Effector CD8-positive, alpha-beta T cell (primary cell): ENCODE measurements at regions not wholly inside any gene's neighbourhood (a gene's known extent, or its start where the extent isn't known, plus 50 kb on each side); places are given as distances from the start of the nearest gene placed in this dataset.
"Not testable (repeated sequence)": the region's sequence is repeated elsewhere in the genome, so short reads cannot be mapped to it uniquely, and the experiment has no call there.

Experiments used
- DNase-seq: peaks from one replicate; lab custom pipeline; 2025; lab: John Stamatoyannopoulos, UW

DNA sequence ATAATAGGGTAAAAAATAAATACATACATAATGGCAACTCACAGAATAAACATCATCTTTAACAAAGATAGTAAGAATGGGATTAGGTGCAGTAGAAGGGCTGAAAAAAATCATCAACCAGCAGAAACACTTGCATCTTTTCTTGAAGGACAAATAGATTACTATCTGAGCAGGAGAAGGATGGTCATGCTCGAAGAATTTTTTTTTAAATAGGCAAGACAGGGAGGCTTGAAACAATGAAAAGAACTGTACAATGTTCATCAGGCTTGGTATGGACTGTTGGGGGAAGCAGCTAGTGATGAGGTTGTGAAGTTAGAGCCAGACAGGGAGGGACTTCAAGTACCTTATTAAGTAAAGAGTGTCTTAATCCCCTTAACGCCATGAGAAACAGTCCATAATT is 167.4 kb upstream of the LDB2 start:
- no peak for DNase-seq

- no peak for DNase-seq
Measured at GRCh38 chr4:17064959-17065358, 166.5 kb upstream of the LDB2 start.

- DNase-seq, result no peak
Measured at GRCh38 chr4:17063888-17064287, 165.4 kb upstream of the LDB2 start.

GRCh38 chr4:17060230-17060629 is 161.8 kb upstream of the LDB2 start:
- no peak for DNase-seq

DNA sequence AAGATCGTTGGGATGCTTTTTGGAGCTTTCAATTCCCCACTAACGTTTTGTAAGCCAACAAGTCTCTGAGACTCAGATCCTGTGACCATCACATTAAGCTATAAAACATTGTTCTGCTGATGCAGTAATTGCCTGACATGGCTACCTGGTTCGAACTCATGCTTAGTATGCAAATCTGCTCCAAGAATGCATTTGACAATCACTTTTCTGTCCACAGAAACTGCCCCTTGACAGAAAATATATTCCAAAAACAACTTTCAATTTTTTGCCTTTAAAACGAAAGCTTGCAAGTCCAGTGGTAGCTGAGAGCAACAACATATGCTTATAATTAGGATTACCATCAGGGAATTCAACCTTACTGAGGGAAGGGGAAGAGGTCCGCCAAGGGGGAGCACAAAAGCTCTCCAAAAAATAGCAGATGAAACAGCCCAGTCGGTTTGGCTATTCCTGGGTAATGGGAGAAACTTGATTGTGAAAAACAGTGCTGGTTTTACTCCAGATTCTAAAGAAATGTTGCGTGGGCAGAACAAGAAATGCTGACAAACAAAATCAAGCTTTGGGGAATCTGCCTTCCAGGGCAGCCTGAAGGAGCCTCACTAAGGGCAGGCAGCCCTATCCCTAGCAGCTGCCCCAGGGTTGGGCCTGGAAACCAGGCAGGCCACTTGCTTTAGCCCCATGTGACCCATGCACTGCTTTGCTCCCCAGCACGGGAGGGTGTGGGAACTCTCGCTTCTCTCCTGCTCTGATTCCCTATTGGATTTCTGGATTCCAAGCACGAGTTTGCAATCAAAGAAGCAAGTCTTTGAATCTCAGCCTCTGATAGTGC is 160.7 kb upstream of the LDB2 start:
- no peak for DNase-seq

DNA sequence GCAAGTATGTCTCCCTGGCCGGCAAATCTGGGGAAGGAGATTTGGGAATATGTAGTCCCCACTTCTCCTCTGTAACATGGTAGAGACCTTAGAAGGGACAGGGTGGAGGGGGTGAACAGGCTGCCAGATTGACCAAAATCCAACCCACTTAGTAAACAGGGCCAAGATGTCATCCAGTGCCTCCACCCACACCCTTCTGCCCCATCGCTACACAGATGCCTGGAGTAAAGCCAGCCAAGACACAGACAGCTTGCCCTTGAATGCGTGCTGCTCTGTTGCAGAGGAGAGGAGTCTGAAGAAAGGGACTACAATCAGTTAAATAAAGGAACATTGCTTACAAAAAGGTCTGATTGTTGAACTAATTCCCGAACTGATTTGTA is 160.1 kb upstream of the LDB2 start:
- DNase-seq, result no peak

DNA sequence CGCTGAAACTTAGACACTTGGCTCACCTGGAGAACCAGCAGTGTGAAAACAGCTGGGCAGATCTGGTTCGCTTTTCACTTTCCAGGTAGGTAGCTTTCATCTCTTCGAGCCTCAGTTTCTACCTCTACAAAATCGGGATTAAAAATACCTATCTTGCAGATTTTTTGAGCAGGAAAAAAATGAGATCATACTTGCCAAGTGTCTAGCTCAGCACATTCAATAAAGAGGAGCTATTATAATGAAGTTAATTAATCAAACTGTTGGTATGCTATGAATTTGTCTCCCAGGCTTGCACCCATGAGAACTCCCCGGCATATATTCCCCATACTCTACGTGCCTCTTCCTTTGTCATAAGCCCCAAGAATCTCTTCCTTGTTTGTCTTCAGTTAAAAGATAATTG is 158.6 kb upstream of the LDB2 start:
- no peak for DNase-seq

- DNase-seq, result no peak
Measured at GRCh38 chr4:17055788-17056187, 157.3 kb upstream of the LDB2 start.

DNA sequence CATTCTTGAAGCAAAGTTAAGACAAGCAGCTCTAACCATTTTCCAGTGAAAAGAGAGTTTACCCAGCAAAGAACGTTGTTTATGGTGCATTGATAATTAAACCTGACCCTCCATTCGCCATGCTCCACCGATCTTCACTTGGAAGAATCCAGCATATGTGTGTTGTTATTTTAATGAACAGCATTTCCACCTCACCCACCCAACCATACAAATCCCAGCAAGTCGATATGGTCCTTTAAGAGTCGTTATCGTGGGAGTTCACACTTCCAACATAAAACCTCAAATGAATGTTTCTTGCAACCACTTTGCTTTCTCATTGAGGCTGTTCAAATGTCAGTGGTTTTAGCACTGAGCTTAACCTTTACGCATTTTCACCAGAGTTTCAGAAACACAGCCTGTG is 147.4 kb upstream of the LDB2 start:
- DNase-seq, result no peak

GRCh38 chr4:17038510-17039176 is 140.2 kb upstream of the LDB2 start:
- DNase-seq, result no peak

GRCh38 chr4:17033768-17034181 is 135.3 kb upstream of the LDB2 start:
- DNase-seq, result no peak

DNA sequence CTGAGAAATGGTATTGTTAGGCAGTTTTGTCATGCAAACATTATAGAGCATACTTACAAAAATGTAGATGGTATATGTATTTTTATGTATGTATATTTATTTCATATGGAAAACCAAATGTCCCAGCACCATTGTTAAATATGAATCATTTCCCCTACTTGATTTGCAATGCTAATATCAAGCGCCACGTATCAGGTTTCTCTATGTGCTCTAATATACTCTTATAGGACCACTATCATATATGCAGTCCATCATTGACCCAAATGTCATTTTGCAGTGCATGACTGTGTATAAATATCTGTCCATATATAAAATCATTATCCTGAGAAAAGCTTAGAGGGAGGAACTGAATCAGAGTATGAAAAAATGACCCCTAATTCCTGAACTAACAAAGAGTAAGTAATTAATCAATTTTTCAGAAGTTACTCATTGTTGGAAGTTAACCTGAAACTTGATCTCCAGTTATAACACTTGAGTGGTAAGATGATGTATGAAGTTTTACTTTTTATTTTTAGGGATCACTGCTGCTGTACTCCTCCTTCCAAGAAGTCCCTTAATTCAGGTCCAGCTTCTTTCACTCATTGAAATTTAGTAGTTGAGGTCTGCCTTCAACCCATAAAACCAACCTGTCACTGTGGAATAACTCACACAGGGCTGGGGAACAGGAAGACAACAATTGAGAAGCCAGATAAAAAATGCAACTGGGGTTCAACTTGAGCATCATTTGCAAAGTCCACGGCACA is 134.8 kb upstream of the LDB2 start:
- no peak for DNase-seq

DNA sequence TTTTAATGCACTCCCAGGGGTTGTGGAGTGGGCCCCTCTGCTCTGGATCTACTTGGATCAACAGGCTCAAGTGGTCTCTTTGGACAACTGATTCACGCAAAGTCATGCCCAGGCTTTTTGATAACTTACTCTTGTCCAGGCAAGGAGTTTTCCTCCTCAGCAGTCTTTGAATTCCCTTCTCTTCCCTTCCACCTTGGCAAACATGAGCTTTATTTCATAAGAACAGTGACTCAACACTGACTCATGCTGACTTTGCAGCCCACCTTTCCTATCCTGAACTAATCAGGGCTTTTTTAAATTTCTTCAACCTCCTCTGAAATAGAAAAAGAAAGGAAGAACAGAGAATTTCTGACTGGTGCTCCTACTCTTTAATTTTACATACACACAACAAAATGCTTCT is 132.1 kb upstream of the LDB2 start:
- no peak for DNase-seq

DNA sequence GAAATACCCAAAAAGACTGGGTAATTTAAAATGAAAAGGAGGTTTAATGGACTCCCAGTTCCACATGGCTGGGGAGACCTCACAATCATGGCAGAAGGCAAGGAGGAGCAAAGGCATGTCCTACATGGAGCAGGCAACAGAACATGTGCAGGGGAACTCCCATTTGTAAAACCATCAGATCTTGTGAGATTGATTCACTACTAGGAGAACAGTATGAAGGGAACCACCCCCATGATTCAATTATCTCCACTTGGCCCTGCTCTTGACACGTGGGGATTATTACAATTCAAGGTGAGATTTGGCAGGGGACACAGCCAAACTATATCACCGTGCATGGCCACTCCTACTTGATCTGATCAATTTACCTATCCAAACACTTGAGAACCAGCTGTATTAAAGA is 131.5 kb upstream of the LDB2 start:
- no peak for DNase-seq

- DNase-seq, result no peak
Measured at GRCh38 chr4:17029432-17029831, 131.0 kb upstream of the LDB2 start.

- no peak for DNase-seq
Measured at GRCh38 chr4:17027495-17027894, 129.1 kb upstream of the LDB2 start.

DNA sequence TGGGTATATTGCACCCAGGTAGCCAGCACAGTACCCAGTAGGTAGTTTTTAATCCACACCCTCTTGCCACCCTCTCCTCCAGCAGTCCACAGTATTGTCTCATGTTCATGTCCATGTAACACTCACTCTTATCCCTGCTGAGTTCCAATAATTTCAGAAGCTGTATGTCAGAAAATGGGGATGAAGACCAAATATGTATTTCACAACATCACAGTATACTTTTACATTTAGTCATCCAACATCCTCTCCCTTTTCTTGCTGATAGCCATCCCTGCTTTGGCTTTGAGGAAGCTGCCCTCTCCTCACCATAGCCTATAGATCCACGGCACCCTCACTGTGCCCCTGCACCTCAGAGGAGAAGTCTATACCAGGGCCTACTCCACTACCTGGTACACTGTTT is 126.0 kb upstream of the LDB2 start:
- DNase-seq, result no peak

- DNase-seq, result no peak
Measured at GRCh38 chr4:17020901-17021300, 122.5 kb upstream of the LDB2 start.

- DNase-seq, result no peak
Measured at GRCh38 chr4:17020451-17020850, 122.0 kb upstream of the LDB2 start.

- not testable (repeated sequence) for DNase-seq
Measured at GRCh38 chr4:17018621-17019020, 120.2 kb upstream of the LDB2 start.

- DNase-seq, result no peak
Measured at GRCh38 chr4:17018013-17018412, 119.6 kb upstream of the LDB2 start.

GRCh38 chr4:17013382-17014006 is 115.0 kb upstream of the LDB2 start:
- no peak for DNase-seq
